Transverse colon (tissue), 4 donors: ENCODE measurements at regions not wholly inside any gene's neighbourhood (a gene's known extent, or its start where the extent isn't known, plus 50 kb on each side); places are given as distances from the start of the nearest gene placed in this dataset.

Experiments
- DNase-seq: peaks from one replicate; pipeline ENCODE4 v3.0.0-alpha.2; 2019
- H3K27ac ChIP-seq, 4 donors: fragments of 200-600 bp; sonication (generic); 2 replicates each; pipeline ENCODE4 v1.5.1; 2016 to 2018; ENCODE audit warnings: inconsistent platforms in 4 of 4
- H3K27me3 ChIP-seq: fragments of 200-600 bp; sonication (generic); 2 replicates; pipeline ENCODE4 v1.5.1; 2017; ENCODE audit warnings: inconsistent platforms
- H3K36me3 ChIP-seq, 4 donors: fragments of 200-600 bp; sonication (generic); 2 replicates each; pipeline ENCODE4 v1.5.1; 2017 to 2019; ENCODE audit warnings: inconsistent platforms in 4 of 4
- H3K4me1 ChIP-seq, 4 donors: fragments of 200-600 bp; sonication (generic); 2 replicates each; pipeline ENCODE4 v1.5.1; 2017 to 2020; ENCODE audit warnings: inconsistent platforms in 4 of 4
- H3K4me3 ChIP-seq, 4 donors: fragments of 200-600 bp; sonication (generic); 1 replicate in 1 of 4; 2 replicates in 3 of 4; pipeline versions ENCODE4 v1.5.1 to v1.6.1; 2017 to 2019; ENCODE audit warnings: inconsistent platforms in 4 of 4
- H3K9me3 ChIP-seq, 2 donors: fragments of 200-600 bp; sonication (generic); 2 replicates each; pipeline ENCODE4 v1.5.1; 2017 to 2019; ENCODE audit warnings: inconsistent platforms in 2 of 2
- EP300 ChIP-seq: sonication (generic); formaldehyde crosslinking; IDR thresholded peaks from one replicate; pipeline ENCODE4 v1.6.1; 2017; ENCODE audit warnings: antibody characterized with exemption, low read depth
- POLR2A ChIP-seq: fragments of 450-650 bp; IDR thresholded peaks from one replicate; pipeline ENCODE4 v1.6.1; 2016; ENCODE audit warnings: antibody characterized with exemption, mild to moderate bottlenecking, moderate library complexity
- POLR2AphosphoS5 ChIP-seq, 3 donors: sonication (generic); formaldehyde crosslinking; IDR thresholded peaks; one replicate each; pipeline ENCODE4 v1.6.1; 2016; ENCODE audit warnings: antibody characterized with exemption in 3 of 3
- WGBS, 2 donors: methylation state at CpG; one replicate each; pipeline ENCODE4 v1.1.5; 2018; ENCODE audit warnings: low coverage in 1 of 2; 5-methylcytosine and 5-hydroxymethylcytosine counted together
- in situ Hi-C, 4 donors: fragments of 200-750 bp; cut with MboI; loops; one replicate each; pipeline versions ENCODE4 v1.15.0 to v1.15.1; 2017; ENCODE audit warnings: low sequenced_read_pairs in 3 of 4, low pct_ligation_motif_present in 1 of 4, low pct_unique_long_range_greater_than_20kb in 1 of 4
- intact Hi-C: fragments of 100-400 bp; cut with DNase I; formaldehyde crosslinking; loops from one replicate; pipeline ENCODE4 v1.15.1; 2023; ENCODE audit warnings: low total_unique reads
- TF ChIP-seq, protein P1 (sequence below), 5 experiments: fragments of 200-600 bp in 3 of 5; fragments of 450-650 bp in 2 of 5; sonication (generic) in 3 of 5; IDR thresholded peaks; 1 replicate in 2 of 5; 2 replicates in 3 of 5; pipeline ENCODE4 v1.5.1; 2016 to 2017; ENCODE audit warnings: antibody characterized with exemption in 5 of 5, inconsistent platforms in 3 of 5, mild to moderate bottlenecking in 2 of 5, moderate library complexity in 1 of 5

DNA sequence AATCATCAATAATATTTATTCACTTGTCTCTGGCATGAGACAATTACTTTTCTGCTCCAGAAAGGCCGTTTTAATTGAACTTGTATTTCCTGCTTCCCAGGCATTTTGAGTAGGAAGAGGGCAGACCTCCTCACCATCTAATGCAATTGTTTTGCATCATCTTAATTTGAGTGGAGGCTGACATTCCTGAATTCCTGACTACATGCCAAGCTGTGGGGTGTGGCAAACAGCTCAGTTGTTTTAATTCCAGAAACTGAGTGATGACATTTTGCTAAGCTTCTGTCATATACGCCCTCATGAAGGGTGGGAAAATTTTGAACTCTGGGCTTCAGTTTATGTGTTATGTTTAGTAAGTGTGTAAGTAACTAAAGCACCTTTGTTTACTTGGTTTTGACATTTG lies 125.4 kb upstream of the USP25 start:
- intact Hi-C loops: no loop called here
- TF ChIP-seq POLR2AphosphoS5 (IDR thresholded peaks at IDR 0.05) (no peak), POLR2A (no peak), EP300 (no peak)
- TF ChIP-seq, protein P1, sequence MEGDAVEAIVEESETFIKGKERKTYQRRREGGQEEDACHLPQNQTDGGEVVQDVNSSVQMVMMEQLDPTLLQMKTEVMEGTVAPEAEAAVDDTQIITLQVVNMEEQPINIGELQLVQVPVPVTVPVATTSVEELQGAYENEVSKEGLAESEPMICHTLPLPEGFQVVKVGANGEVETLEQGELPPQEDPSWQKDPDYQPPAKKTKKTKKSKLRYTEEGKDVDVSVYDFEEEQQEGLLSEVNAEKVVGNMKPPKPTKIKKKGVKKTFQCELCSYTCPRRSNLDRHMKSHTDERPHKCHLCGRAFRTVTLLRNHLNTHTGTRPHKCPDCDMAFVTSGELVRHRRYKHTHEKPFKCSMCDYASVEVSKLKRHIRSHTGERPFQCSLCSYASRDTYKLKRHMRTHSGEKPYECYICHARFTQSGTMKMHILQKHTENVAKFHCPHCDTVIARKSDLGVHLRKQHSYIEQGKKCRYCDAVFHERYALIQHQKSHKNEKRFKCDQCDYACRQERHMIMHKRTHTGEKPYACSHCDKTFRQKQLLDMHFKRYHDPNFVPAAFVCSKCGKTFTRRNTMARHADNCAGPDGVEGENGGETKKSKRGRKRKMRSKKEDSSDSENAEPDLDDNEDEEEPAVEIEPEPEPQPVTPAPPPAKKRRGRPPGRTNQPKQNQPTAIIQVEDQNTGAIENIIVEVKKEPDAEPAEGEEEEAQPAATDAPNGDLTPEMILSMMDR (IDR thresholded peaks at IDR 0.05): no peak
- H3K27me3 ChIP-seq: no peaks in the 10 kb centered on the region
- no peaks in the 10 kb centered on the region for H3K4me1 ChIP-seq
- H3K4me3 ChIP-seq: no peak overlapping the region
- in situ Hi-C loops: no loop called here
- H3K27ac ChIP-seq: no peak overlapping the region
- DNase-seq: no peak
- H3K36me3 ChIP-seq: no peaks in the 10 kb centered on the region
- no peaks in the 10 kb centered on the region for H3K9me3 ChIP-seq
- 16 to 32% methylated on average over 2 of the region's 2 CpGs for WGBS, 2 donors

DNA sequence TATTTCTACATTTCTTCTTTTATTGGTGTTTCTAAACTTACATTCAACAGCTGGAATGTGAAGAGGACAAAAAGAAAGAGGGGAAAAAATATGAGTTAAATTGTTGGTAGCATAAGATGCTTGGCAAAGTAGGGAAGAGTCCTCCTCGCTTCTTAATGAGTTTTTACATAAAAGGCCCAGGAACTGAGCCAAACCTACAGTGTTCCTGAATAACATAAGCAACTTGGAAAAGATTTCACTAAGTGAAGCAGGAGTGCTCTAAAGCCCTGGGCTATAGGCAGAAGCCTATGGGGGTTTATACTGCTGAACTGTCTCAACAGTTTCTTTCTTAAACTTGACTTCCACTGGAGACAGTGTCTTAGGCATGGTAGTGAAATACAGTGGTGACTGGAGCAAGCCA lies 115.0 kb upstream of the USP25 start:
- H3K4me1 ChIP-seq: peaks cover 0 to 5% (median 0%) of the 10 kb centered on the region in 4 donors
- peaks cover 0 to 8% of the 10 kb centered on the region in 2 donors for H3K9me3 ChIP-seq
- H3K36me3 ChIP-seq: no peaks in the 10 kb centered on the region
- TF ChIP-seq POLR2AphosphoS5 (IDR thresholded peaks at IDR 0.05) (no peak), EP300 (no peak), POLR2A (no peak)
- TF ChIP-seq, protein P1 (IDR thresholded peaks at IDR 0.05): no peak
- no peak for DNase-seq
- H3K27ac ChIP-seq: no peak overlapping the region
- WGBS, 2 donors: 50 to 53% methylated on average over 1 of the region's 1 CpG
- no peaks in the 10 kb centered on the region for H3K27me3 ChIP-seq
- no peak overlapping the region for H3K4me3 ChIP-seq
- in situ Hi-C loops: no loop called here
- intact Hi-C loops: no loop called here

DNA sequence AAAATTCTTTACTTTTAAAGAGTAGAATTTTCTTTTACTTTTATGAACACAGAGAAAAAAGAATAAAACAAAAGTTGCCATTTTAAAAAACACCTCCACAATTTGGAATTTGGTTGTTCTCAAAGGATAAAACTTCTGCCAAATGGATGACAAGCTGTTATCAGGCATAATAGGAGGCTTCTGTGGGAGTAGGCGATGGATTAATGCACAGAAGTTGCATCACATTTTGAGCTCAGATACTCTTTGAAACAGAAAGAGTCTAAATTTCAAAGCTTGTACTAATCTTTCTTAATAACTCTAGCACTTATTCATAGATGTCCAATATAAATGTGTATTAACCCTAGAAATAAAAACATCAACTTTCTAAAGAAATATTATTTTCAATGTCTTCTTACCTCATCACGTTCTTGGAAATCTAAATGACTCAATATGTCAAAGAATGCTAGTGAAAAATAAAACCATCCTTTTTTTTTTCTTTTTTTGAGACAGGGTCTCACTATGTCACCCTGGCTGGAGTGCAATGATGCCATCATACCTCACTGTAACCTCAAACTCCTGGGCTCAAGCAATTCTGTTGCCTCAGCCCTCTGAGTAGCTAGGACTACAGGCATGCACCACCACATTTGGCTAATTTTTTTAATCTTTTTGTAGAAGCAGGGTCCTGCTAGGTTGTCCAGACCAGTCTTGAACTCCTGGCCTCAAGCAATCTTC lies 112.8 kb upstream of the USP25 start:
- no peak for DNase-seq

GRCh38 chr21:15617964-15618363 lies 111.8 kb upstream of the USP25 start:
- no peak overlapping the region for H3K4me3 ChIP-seq
- in situ Hi-C loops: no loop called here
- TF ChIP-seq POLR2AphosphoS5 (IDR thresholded peaks at IDR 0.05) (no peak), POLR2A (no peak), EP300 (no peak)
- TF ChIP-seq, protein P1 (IDR thresholded peaks at IDR 0.05): no peak
- H3K9me3 ChIP-seq: no peaks in the 10 kb centered on the region
- H3K27me3 ChIP-seq: no peaks in the 10 kb centered on the region
- 36 to 61% methylated on average over 3 of the region's 3 CpGs for WGBS, 2 donors
- intact Hi-C loops: no loop called here
- H3K36me3 ChIP-seq: no peaks in the 10 kb centered on the region
- DNase-seq: no peak
- H3K27ac ChIP-seq: no peak overlapping the region
- peaks cover 0 to 5% (median 0%) of the 10 kb centered on the region in 4 donors for H3K4me1 ChIP-seq

More for the DNA sequence above, 112.8 kb upstream of the USP25 start:
- WGBS, 2 donors: 78 to 79% methylated on average over 2 of the region's 2 CpGs
- Histone ChIP-seq H3K27me3 (no peaks in the 10 kb centered on the region), H3K36me3 (no peaks in the 10 kb centered on the region), H3K4me1 (peaks cover 0 to 5% (median 0%) of the 10 kb centered on the region in 4 donors), H3K9me3 (no peaks in the 10 kb centered on the region), H3K4me3 (no peak overlapping the region), H3K27ac (no peak overlapping the region)
- TF ChIP-seq, protein P1 (IDR thresholded peaks at IDR 0.05): no peak
- TF ChIP-seq POLR2A: no peak
- no peak for TF ChIP-seq POLR2AphosphoS5 (IDR thresholded peaks at IDR 0.05)
- TF ChIP-seq EP300: no peak
- in situ Hi-C loops: no loop called here
- intact Hi-C loops: no loop called here
